ENCODE measurements at regions not wholly inside any gene's neighbourhood (a gene's known extent, or its start where the extent isn't known, plus 50 kb on each side); places are given as distances from the start of the nearest gene placed in this dataset.

GRCh38 chr1:102182603-102183260 is 186.0 kb upstream of the OLFM3 start:
- H3K9me3 Mint-ChIP-seq = peaks cover 0 to 3% of the 10 kb centered on the region in 2 experiments; a peak in 1 of 5 replicates
- Histone ChIP-seq H2BK120ac (ENCODE audit: low read depth, low read length, poor library complexity, severe bottlenecking) (no peak overlapping the region), H3K4me1 (ENCODE audit: insufficient read depth, low read length) (no peaks in the 10 kb centered on the region), H3K27me3 (ENCODE audit: insufficient read depth, low read length) (no peaks in the 10 kb centered on the region), H3T11ph (ENCODE audit: low read length) (no peak overlapping the region), H4K8ac (replicated peaks; ENCODE audit: insufficient read length, low read depth, low read length) (no peak overlapping the region), H4K5ac (ENCODE audit: insufficient read length, low read depth, low read length) (no peak overlapping the region), H4K91ac (ENCODE audit: insufficient read length, low read depth, low read length) (no peak overlapping the region), H2AK5ac (ENCODE audit: insufficient read length, low read length) (no peak overlapping the region), H3K79me2 (ENCODE audit: insufficient read depth, low read length) (no peaks in the 10 kb centered on the region), H4K20me1 (ENCODE audit: control insufficient read depth, insufficient read depth, insufficient read length) (no peaks in the 10 kb centered on the region), H3K27ac (ENCODE audit: insufficient read length, low read depth, low read length) (no peak overlapping the region), H3K9ac (ENCODE audit: extremely low read depth, insufficient read length, low read length) (no peak overlapping the region), H3K9me3 (ENCODE audit: control insufficient read depth, low read depth, low read length) (no peaks in the 10 kb centered on the region), H2BK12ac (ENCODE audit: insufficient read length, low read depth, low read length) (no peak overlapping the region), H3K14ac (ENCODE audit: insufficient read depth, low read length) (no peak overlapping the region), H2BK5ac (ENCODE audit: insufficient read length, low read length) (no peak overlapping the region), H3K23me2 (ENCODE audit: insufficient read length, low read depth, low read length, poor library complexity, severe bottlenecking) (no peaks in the 10 kb centered on the region), H2BK15ac (ENCODE audit: low read depth, low read length) (no peak overlapping the region), H3K18ac (ENCODE audit: insufficient read length, low read depth, low read length) (no peak overlapping the region), H3K79me1 (ENCODE audit: insufficient read depth, low read depth, low read length, poor library complexity, severe bottlenecking) (no peaks in the 10 kb centered on the region), H3K56ac (ENCODE audit: insufficient read length, low read depth, low read length) (no peak overlapping the region), H3K23ac (ENCODE audit: insufficient read length, low read depth, low read length) (no peak overlapping the region), H2BK20ac (ENCODE audit: low read depth, low read length, poor library complexity, severe bottlenecking) (no peak overlapping the region), H2AFZ (ENCODE audit: low read length) (no peak overlapping the region), H3K4ac (ENCODE audit: low read depth, low read length) (no peak overlapping the region), H3K4me2 (ENCODE audit: insufficient read depth, insufficient read length, low read length) (no peak overlapping the region)
- no peaks in the 10 kb centered on the region for H3K36me3 Mint-ChIP-seq (ENCODE audit: insufficient read depth in 1 of 3, low read depth in 3 of 3)
- no peak for TF ChIP-seq CTCF (conservative IDR thresholded peaks at IDR 0.05)
- no peak for DNase-seq
- peaks cover 5% of the 10 kb centered on the region in 2 experiments; a peak in 2 of 4 replicates for H3K4me1 Mint-ChIP-seq
- no peak overlapping the region for H3K27ac Mint-ChIP-seq
- no peak overlapping the region for H3K4me3 Mint-ChIP-seq
- no CpG with 5 or more reads among the region's 5 CpGs for WGBS (ENCODE audit: extremely low coverage, insufficient read length, low lambda C conversion rate)
- H3K27me3 Mint-ChIP-seq (ENCODE audit: low read depth) = no peaks in the 10 kb centered on the region
